ENCODE measurements at regions not wholly inside any gene's neighbourhood (a gene's known extent, or its start where the extent isn't known, plus 50 kb on each side); places are given as distances from the start of the nearest gene placed in this dataset.

DNA sequence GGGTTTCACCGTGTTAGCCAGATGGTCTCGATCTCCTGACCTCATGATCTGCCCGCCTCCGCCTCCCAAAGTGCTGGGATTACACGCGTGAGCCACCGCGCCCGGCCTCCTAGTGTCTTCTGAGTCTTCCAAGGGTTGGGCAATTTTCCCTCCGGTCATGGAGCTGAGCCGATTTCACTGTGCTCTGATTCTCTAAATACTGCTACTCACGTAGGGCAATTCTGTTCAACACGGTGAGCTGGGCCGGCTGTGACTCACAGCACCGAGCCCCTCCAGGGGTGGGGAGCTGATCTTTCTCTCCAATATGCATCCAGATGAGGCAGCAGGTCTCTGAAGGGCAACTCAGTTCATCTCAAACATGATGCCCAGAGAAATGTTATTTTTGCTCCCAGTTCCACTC lies 71.6 kb upstream of the CD93 start (continued):
- TF ChIP-seq KLF1 (tag by site-specific recombination; IDR thresholded peaks at IDR 0.05), result no peak

DNA sequence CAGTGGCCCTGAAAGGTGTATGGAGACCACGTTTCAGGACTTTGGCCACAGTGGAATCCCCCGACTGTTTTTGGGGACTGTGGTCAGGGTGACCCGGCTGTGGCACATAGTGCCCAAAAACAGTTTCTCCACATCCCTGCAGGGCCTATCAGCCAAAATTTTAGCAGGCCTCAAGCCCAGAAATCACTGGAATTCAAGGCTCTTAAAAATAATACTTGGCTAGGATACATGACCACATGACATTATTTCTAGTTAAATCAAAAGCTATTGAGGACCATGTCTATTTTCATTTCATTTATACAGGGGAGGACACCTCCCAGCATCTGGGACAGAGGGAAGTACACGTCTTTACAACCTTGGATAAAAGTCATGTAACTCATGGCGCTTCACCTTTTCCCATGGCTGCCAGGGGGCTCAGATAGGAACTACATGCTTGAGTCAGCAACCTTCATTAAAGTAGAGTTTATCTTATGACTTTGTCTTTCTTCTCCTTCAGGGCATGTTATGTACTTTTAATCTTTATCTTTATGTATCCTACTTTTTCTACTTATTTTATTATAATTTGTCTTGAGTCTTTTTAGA lies 70.8 kb upstream of the CD93 start:
- no peak for TF ChIP-seq ZBTB7A (tag by site-specific recombination; IDR thresholded peaks at IDR 0.05; ENCODE audit: low read depth)
- TF ChIP-seq ZNF350 (tag by site-specific recombination; IDR thresholded peaks at IDR 0.05), result no peak
- TF ChIP-seq, protein P1, sequence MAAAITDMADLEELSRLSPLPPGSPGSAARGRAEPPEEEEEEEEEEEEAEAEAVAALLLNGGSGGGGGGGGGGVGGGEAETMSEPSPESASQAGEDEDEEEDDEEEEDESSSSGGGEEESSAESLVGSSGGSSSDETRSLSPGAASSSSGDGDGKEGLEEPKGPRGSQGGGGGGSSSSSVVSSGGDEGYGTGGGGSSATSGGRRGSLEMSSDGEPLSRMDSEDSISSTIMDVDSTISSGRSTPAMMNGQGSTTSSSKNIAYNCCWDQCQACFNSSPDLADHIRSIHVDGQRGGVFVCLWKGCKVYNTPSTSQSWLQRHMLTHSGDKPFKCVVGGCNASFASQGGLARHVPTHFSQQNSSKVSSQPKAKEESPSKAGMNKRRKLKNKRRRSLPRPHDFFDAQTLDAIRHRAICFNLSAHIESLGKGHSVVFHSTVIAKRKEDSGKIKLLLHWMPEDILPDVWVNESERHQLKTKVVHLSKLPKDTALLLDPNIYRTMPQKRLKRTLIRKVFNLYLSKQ (tag by site-specific recombination; IDR thresholded peaks at IDR 0.05; ENCODE audit: borderline replicate concordance), result no peak
- TF ChIP-seq, protein P2, sequence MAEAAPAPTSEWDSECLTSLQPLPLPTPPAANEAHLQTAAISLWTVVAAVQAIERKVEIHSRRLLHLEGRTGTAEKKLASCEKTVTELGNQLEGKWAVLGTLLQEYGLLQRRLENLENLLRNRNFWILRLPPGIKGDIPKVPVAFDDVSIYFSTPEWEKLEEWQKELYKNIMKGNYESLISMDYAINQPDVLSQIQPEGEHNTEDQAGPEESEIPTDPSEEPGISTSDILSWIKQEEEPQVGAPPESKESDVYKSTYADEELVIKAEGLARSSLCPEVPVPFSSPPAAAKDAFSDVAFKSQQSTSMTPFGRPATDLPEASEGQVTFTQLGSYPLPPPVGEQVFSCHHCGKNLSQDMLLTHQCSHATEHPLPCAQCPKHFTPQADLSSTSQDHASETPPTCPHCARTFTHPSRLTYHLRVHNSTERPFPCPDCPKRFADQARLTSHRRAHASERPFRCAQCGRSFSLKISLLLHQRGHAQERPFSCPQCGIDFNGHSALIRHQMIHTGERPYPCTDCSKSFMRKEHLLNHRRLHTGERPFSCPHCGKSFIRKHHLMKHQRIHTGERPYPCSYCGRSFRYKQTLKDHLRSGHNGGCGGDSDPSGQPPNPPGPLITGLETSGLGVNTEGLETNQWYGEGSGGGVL (tag by site-specific recombination; IDR thresholded peaks at IDR 0.05), result no peak
- no peak for TF ChIP-seq ZEB2 (tag by site-specific recombination; IDR thresholded peaks at IDR 0.05)
- no peak for TF ChIP-seq ZNF747 (tag by site-specific recombination; IDR thresholded peaks at IDR 0.05)
- no peak for TF ChIP-seq ZNF624 (tag by site-specific recombination; IDR thresholded peaks at IDR 0.05)
- no peak for TF ChIP-seq ZSCAN23 (tag by site-specific recombination; IDR thresholded peaks at IDR 0.05)
- TF ChIP-seq ZNF792 (tag by site-specific recombination; IDR thresholded peaks at IDR 0.05), result no peak
- no peak for TF ChIP-seq ZFHX2 (tag by site-specific recombination; conservative IDR thresholded peaks at IDR 0.05)
- no peak for TF ChIP-seq ZNF133 (tag by site-specific recombination; IDR thresholded peaks at IDR 0.05)
- TF ChIP-seq ZNF174 (tag by site-specific recombination; IDR thresholded peaks at IDR 0.05), result no peak
- TF ChIP-seq, protein P3, sequence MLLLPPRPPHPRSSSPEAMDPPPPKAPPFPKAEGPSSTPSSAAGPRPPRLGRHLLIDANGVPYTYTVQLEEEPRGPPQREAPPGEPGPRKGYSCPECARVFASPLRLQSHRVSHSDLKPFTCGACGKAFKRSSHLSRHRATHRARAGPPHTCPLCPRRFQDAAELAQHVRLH (tag by site-specific recombination; IDR thresholded peaks at IDR 0.05), result no peak
- TF ChIP-seq SP2 (tag by site-specific recombination; IDR thresholded peaks at IDR 0.05), result no peak
- TF ChIP-seq ZNF585B (tag by site-specific recombination; IDR thresholded peaks at IDR 0.05), result no peak
- TF ChIP-seq, protein P4, sequence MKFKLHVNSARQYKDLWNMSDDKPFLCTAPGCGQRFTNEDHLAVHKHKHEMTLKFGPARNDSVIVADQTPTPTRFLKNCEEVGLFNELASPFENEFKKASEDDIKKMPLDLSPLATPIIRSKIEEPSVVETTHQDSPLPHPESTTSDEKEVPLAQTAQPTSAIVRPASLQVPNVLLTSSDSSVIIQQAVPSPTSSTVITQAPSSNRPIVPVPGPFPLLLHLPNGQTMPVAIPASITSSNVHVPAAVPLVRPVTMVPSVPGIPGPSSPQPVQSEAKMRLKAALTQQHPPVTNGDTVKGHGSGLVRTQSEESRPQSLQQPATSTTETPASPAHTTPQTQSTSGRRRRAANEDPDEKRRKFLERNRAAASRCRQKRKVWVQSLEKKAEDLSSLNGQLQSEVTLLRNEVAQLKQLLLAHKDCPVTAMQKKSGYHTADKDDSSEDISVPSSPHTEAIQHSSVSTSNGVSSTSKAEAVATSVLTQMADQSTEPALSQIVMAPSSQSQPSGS (tag by site-specific recombination; IDR thresholded peaks at IDR 0.05; ENCODE audit: low read depth), result no peak
- no peak for TF ChIP-seq MYNN (tag by site-specific recombination; IDR thresholded peaks at IDR 0.05; ENCODE audit: borderline replicate concordance)
- ChIA-PET POLR2A (no interaction called here), CTCF (interaction anchor here (0.6 kb wide), 1 partner anchor 570 kb away, joined by 3 read pairs; no protein-coding TSS in a partner anchor)
- Histone ChIP-seq H3K4me3 (ENCODE audit: low read depth, low read length) (no peak overlapping the region), H3K27ac (ENCODE audit: extremely low read depth, low read depth, low read length) (no peak overlapping the region), H3K4me1 (ENCODE audit: control insufficient read depth, insufficient read depth, low read length) (no peaks in the 10 kb centered on the region; the same call in 1 of the 2 replicates), H3K36me3 (ENCODE audit: control insufficient read depth in 2 of 2, insufficient read depth in 1 of 2, low read length in 2 of 2) (no peaks in the 10 kb centered on the region), H3K9me3 (ENCODE audit: control insufficient read depth, insufficient read depth, low read depth, low read length) (no peaks in the 10 kb centered on the region)

DNA sequence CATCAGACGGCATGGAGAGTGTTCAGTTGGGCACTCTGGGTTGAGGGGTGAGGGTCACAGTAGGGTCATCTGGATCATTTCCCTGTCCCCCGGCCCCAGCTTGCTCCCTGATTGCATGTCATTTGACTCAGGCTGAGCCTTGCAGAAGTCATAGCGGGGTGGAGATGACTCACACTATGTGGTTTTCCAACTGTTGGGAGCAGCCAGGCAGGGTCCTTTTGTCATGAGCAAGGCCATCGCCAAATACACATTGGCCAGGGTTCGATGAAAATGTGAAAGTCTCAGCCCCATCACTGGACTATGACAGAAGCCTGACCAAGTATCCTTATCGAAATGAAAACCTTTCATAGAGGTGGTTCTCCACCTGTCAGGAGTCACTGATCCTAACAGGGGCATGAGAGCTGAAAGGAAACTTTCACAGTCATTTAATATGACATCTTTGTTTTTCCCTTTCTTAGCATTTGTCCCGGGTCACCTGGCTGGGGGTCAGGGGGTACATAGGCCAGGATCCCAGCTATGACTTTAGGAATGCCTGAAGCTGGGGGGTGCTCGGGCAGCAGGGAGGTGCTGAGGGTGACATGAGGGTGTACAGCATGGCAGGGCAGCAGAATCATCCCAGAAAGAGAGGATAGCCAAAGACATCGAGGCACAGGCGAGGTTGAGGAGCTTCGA lies 70.2 kb upstream of the CD93 start:
- no peak overlapping the region for H3K27ac ChIP-seq (ENCODE audit: extremely low read depth, low read depth, low read length)

More for the DNA sequence above, 70.2 kb upstream of the CD93 start:
- TF ChIP-seq ZIC2 (tag by site-specific recombination; IDR thresholded peaks at IDR 0.05) (peak; percentile 19; the same call in 1 of the 2 replicates), ZSCAN30 (tag by site-specific recombination; IDR thresholded peaks at IDR 0.05) (no peak), ZNF223 (tag by site-specific recombination; IDR thresholded peaks at IDR 0.05) (no peak), ZNF266 (tag by site-specific recombination; IDR thresholded peaks at IDR 0.05; ENCODE audit: low read depth) (no peak), ZNF549 (tag by site-specific recombination; IDR thresholded peaks at IDR 0.05) (no peak), ZFP37 (tag by site-specific recombination; IDR thresholded peaks at IDR 0.05) (no peak), KLF1 (tag by site-specific recombination; IDR thresholded peaks at IDR 0.05) (no peak), ZNF624 (tag by site-specific recombination; IDR thresholded peaks at IDR 0.05) (no peak)
- TF ChIP-seq, protein P5, sequence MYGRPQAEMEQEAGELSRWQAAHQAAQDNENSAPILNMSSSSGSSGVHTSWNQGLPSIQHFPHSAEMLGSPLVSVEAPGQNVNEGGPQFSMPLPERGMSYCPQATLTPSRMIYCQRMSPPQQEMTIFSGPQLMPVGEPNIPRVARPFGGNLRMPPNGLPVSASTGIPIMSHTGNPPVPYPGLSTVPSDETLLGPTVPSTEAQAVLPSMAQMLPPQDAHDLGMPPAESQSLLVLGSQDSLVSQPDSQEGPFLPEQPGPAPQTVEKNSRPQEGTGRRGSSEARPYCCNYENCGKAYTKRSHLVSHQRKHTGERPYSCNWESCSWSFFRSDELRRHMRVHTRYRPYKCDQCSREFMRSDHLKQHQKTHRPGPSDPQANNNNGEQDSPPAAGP (tag by site-specific recombination; IDR thresholded peaks at IDR 0.05), result 0 out of 2 replicates have a peak, but pooled peaks have one; percentile 29
- Histone ChIP-seq H3K4me1 (ENCODE audit: control insufficient read depth, insufficient read depth, low read length) (no peaks in the 10 kb centered on the region; the same call in 1 of the 2 replicates), H3K9me3 (ENCODE audit: control insufficient read depth, insufficient read depth, low read depth, low read length) (no peaks in the 10 kb centered on the region), H3K36me3 (ENCODE audit: control insufficient read depth in 2 of 2, insufficient read depth in 1 of 2, low read length in 2 of 2) (no peaks in the 10 kb centered on the region), H3K4me3 (ENCODE audit: low read depth, low read length) (no peak overlapping the region)
- POLR2A ChIA-PET, result no interaction called here
- CTCF ChIA-PET, result interaction anchor here (1.1 kb wide), 1 partner anchor 79 kb away, joined by 4 read pairs; no protein-coding TSS in a partner anchor
